Ovary (tissue), 7 donors: ENCODE measurements at regions not wholly inside any gene's neighbourhood (a gene's known extent, or its start where the extent isn't known, plus 50 kb on each side); places are given as distances from the start of the nearest gene placed in this dataset.

Experiments used
- DNase-seq, 5 donors: peaks; one replicate each; pipeline ENCODE4 v3.0.0-alpha.2; 2019 to 2020
- H3K27ac ChIP-seq, 2 donors: fragments of 200-600 bp; one replicate each; pipeline versions ENCODE4 v1.5.1 to v1.8.0; 2019 to 2022
- H3K27me3 ChIP-seq: fragments of 200-600 bp; one replicate; pipeline ENCODE4 v1.8.0; 2022
- H3K36me3 ChIP-seq: fragments of 200-600 bp; sonication (generic); one replicate; pipeline ENCODE4 v1.5.1; 2019
- H3K4me1 ChIP-seq: one replicate; pipeline ENCODE4 v1.8.1; 2013; ENCODE audit warnings: mild to moderate bottlenecking, moderate library complexity; ENCODE audit not compliant: insufficient read depth
- H3K4me3 ChIP-seq: fragments of 200-600 bp; sonication (generic); one replicate; pipeline ENCODE4 v1.5.1; 2017
- H3K9me3 ChIP-seq, 2 donors: fragments of 200-600 bp in 1 of 2; sonication (generic) in 1 of 2; one replicate each; pipeline versions ENCODE4 v1.5.1 to v1.8.1; 2013 to 2019; ENCODE audit warnings: mild to moderate bottlenecking in 1 of 2, moderate library complexity in 1 of 2
- EP300 ChIP-seq: sonication (generic); formaldehyde crosslinking; IDR thresholded peaks from one replicate; pipeline ENCODE4 v1.6.1; 2017; ENCODE audit warnings: antibody characterized with exemption
- POLR2A ChIP-seq: fragments of 450-650 bp; IDR thresholded peaks from one replicate; pipeline ENCODE4 v1.6.1; 2017; ENCODE audit warnings: antibody characterized with exemption, mild to moderate bottlenecking, moderate library complexity
- WGBS, 3 donors: extraction: QIAGEN DNeasy Blood & Tissue Kit in 1 of 3; methylation state at CpG; one replicate each; pipeline versions ENCODE4 v1.1.5 to v1.1.7; 2013 to 2017; 5-methylcytosine and 5-hydroxymethylcytosine counted together
- intact Hi-C, 4 donors: fragments of 100-400 bp; cut with DNase I; formaldehyde crosslinking; loops; one replicate each; pipeline versions ENCODE4 v1.11.0 to v1.15.1; 2022 to 2023
- TF ChIP-seq, protein P1 (sequence below), 3 donors: fragments of 450-650 bp in 2 of 3; fragments of 200-600 bp in 1 of 3; IDR thresholded peaks; one replicate each; pipeline versions ENCODE4 v1.5.1 to v1.8.0; 2016 to 2022; ENCODE audit warnings: antibody characterized with exemption in 3 of 3, mild to moderate bottlenecking in 1 of 3
- donor health status: DM: no; HTN: no; CAD: no; lungs with moderate emphysema.
- donor health status: DM: no; HTN: no; CAD: no.
- donor health status: Bipolar disorder and iron deficiency.
- donor health status: DM: no; HTN: no; CAD: no.
- donor health status: DM: yes; HTN: yes; CAD: no.

DNA sequence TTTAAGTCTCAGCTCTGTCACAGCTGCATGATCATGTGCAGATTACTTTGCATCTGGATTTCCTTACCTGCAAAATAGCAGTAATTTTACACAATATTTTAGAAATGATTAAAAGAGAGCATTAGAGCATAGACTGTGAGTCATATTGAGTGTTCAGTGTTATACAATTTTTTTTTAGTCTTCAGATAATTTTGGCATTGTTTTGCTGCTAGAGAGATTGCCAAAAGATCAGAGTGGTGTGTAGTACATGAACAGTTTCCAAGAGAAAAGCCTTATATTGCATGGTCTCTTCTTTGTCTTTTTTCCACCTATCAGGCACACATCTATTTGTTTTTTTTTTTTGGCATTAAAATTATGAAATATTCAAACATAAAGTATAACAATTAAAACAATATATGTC is 209.6 kb upstream of the TLL1 start:
- no peak for DNase-seq
- TF ChIP-seq POLR2A = no peak
- TF ChIP-seq, protein P1, sequence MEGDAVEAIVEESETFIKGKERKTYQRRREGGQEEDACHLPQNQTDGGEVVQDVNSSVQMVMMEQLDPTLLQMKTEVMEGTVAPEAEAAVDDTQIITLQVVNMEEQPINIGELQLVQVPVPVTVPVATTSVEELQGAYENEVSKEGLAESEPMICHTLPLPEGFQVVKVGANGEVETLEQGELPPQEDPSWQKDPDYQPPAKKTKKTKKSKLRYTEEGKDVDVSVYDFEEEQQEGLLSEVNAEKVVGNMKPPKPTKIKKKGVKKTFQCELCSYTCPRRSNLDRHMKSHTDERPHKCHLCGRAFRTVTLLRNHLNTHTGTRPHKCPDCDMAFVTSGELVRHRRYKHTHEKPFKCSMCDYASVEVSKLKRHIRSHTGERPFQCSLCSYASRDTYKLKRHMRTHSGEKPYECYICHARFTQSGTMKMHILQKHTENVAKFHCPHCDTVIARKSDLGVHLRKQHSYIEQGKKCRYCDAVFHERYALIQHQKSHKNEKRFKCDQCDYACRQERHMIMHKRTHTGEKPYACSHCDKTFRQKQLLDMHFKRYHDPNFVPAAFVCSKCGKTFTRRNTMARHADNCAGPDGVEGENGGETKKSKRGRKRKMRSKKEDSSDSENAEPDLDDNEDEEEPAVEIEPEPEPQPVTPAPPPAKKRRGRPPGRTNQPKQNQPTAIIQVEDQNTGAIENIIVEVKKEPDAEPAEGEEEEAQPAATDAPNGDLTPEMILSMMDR (IDR thresholded peaks at IDR 0.05) = no peak
- TF ChIP-seq EP300 = no peak
- Histone ChIP-seq H3K9me3 (no peaks in the 10 kb centered on the region), H3K4me1 (no peaks in the 10 kb centered on the region), H3K27ac (no peak overlapping the region), H3K27me3 (no peaks in the 10 kb centered on the region), H3K36me3 (no peaks in the 10 kb centered on the region), H3K4me3 (no peak overlapping the region)
- intact Hi-C loops = no loop called here

DNA sequence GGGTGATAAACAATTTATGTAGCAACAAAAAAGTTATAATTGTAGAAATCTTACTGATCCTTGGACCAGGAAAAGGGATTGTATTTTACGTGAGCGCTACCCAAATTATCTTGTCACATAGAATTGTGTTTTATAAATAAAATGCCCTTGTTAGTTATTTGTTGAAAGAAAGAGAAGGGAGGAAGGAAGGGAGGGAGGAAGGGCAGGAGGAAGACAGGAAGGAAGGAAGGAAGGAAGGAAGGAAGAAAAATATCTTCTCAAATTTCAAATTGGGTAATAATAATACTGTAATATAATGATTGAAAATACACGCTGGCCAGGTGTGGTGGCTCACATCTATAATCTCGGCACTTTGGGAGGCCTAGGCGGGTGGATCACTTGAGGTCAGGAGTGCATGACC is 206.2 kb upstream of the TLL1 start:
- intact Hi-C loops = no loop called here
- no peaks in the 10 kb centered on the region for H3K36me3 ChIP-seq
- no peak overlapping the region for H3K4me3 ChIP-seq
- no peaks in the 10 kb centered on the region for H3K4me1 ChIP-seq
- no peaks in the 10 kb centered on the region for H3K9me3 ChIP-seq
- H3K27me3 ChIP-seq = no peaks in the 10 kb centered on the region
- no peak overlapping the region for H3K27ac ChIP-seq
- 81 to 91% (median 83%) methylated on average over 5 of the region's 5 CpGs for WGBS, 3 donors
- TF ChIP-seq POLR2A (no peak), EP300 (no peak)
- TF ChIP-seq, protein P1 (IDR thresholded peaks at IDR 0.05) = no peak
- DNase-seq = no peak

DNA sequence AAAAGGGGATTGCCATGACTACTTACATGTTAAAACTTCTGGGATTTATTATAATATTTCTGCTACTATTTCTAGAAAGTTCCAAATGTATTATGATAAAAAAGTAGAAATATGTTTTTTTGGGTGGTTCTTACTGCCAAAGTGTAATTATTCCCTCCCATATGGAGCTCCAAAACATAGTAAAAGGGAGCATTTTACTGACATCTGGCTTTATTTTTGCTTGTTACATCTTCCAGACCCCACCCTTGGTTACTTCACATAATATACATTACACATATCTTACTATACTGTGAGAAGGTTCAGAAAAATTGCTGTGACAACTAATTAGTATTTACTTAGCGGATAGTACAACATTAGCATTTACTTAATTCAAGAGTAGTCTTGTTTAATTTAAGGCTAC is 205.1 kb upstream of the TLL1 start:
- WGBS, 3 donors = 94 to 98% (median 96%) methylated on average over 1 of the region's 1 CpG
- Histone ChIP-seq H3K36me3 (no peaks in the 10 kb centered on the region), H3K4me1 (no peaks in the 10 kb centered on the region), H3K9me3 (no peaks in the 10 kb centered on the region), H3K27ac (no peak overlapping the region), H3K4me3 (no peak overlapping the region), H3K27me3 (no peaks in the 10 kb centered on the region)
- intact Hi-C loops = no loop called here
- DNase-seq = no peak
- no peak for TF ChIP-seq EP300
- TF ChIP-seq, protein P1 (IDR thresholded peaks at IDR 0.05) = no peak
- no peak for TF ChIP-seq POLR2A

DNA sequence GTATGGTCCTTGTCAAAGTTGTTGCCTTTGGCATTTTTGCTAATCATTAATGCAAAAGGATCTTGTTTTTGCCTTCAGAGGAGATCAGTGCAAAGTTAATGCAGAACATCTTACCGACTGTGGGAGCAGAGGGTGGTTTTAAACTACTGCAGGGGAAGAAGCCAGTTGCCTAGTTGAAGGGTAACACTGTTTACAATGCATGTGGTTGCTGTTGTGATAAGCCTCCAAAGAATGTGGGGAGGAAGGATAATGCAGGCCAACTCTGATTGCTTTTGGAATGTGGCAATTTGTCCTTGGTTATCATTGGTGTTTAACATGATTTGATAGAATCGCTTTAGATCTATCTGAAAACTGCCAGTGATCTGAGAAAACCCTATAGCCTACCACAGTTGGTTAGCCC is 204.3 kb upstream of the TLL1 start:
- no peaks in the 10 kb centered on the region for H3K27me3 ChIP-seq
- H3K36me3 ChIP-seq = no peaks in the 10 kb centered on the region
- TF ChIP-seq, protein P1 (IDR thresholded peaks at IDR 0.05) = no peak
- no peak for TF ChIP-seq POLR2A
- TF ChIP-seq EP300 = no peak
- 5 to 16% (median 9%) methylated on average over 2 of the region's 2 CpGs for WGBS, 3 donors
- intact Hi-C loops = no loop called here
- no peak overlapping the region for H3K4me3 ChIP-seq
- H3K27ac ChIP-seq = no peak overlapping the region
- no peaks in the 10 kb centered on the region for H3K4me1 ChIP-seq
- H3K9me3 ChIP-seq = no peaks in the 10 kb centered on the region
- DNase-seq = no peak

DNA sequence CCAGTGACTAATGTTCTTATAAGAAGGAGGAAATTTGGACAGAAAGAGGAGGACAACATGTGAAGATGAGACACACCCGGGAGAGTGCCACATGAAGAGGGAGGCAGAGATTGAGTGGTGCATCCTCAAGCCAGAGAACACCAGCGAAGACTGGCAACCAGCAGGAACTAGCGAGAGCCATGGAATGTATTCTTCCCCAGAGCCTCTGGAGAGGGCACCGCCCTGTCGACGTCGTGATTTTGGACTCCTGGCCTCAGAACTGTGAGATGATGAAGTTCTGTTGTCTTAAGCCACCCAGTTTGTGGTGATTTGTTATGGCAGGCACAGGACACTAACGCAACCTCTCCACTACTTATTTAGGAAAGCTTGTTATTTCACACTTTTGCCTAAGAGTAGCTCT is 196.0 kb upstream of the TLL1 start:
- TF ChIP-seq EP300 (no peak), POLR2A (no peak)
- TF ChIP-seq, protein P1 (IDR thresholded peaks at IDR 0.05) = no peak
- WGBS, 3 donors = 80 to 86% (median 83%) methylated on average over 8 of the region's 8 CpGs

More for the DNA sequence above, 196.0 kb upstream of the TLL1 start:
- intact Hi-C loops = no loop called here
- H3K36me3 ChIP-seq = no peaks in the 10 kb centered on the region
- H3K27ac ChIP-seq = no peak overlapping the region
- no peak overlapping the region for H3K4me3 ChIP-seq
- no peak for DNase-seq
- no peaks in the 10 kb centered on the region for H3K27me3 ChIP-seq
- no peaks in the 10 kb centered on the region for H3K9me3 ChIP-seq
- no peaks in the 10 kb centered on the region for H3K4me1 ChIP-seq
